GM12878 (cell line): ENCODE measurements at regions not wholly inside any gene's neighbourhood (a gene's known extent, or its start where the extent isn't known, plus 50 kb on each side); places are given as distances from the start of the nearest gene placed in this dataset.

Experiments used
- PML ChIP-seq: IDR thresholded peaks from 2 replicates; pipeline ENCODE4 v1.6.1; 2012; ENCODE audit warnings: low read length, inconsistent platforms
- SP1 ChIP-seq: IDR thresholded peaks from one replicate; pipeline ENCODE4 v1.6.1; 2011; ENCODE audit warnings: low read depth, low read length

DNA sequence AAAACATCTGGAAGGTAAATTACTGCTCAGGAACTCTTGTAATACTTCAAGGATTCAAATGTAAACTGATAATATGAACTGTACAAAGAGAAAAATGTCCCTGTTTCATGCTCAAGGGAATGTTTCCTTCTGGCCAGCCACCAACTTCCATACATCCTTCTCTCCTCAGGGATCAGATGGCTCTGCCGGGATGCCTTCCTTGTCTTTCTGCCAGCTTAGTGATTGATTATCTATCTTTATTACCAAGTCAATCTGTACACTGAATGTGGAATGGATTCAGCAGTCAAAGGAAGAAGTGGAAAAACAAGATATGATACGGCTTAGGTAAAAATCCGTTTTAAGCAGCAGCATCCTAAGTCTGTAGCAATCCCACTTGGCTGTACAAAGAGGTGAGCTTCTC lies 178.3 kb downstream of the PTN start:
- TF ChIP-seq PML = no peak
- TF ChIP-seq SP1 = no peak
